Astrocyte of the cerebellum (primary cell): ENCODE measurements at regions not wholly inside any gene's neighbourhood (a gene's known extent, or its start where the extent isn't known, plus 50 kb on each side); places are given as distances from the start of the nearest gene placed in this dataset.

Source experiments
- DNase-seq: peaks from one replicate; pipeline ENCODE4 v3.0.0-alpha.2; 2011; ENCODE audit warnings: low read depth
- H3K4me3 ChIP-seq: 2 replicates; pipeline ENCODE4 v1.5.1; 2011; ENCODE audit warnings: mild to moderate bottlenecking, low read depth, low read length, moderate library complexity
- CTCF ChIP-seq: IDR thresholded peaks from 2 replicates; pipeline ENCODE4 v1.5.1; 2012; ENCODE audit warnings: low read length, low read depth, moderate library complexity, mild to moderate bottlenecking; ENCODE audit errors: missing control alignments
- in situ Hi-C: cut with HindIII; loops from 2 replicates; pipeline ENCODE4 v1.10.0; 2017; ENCODE audit warnings: low sequenced_read_pairs

- no peak overlapping the region for H3K4me3 ChIP-seq
- in situ Hi-C loops, result no loop called here
- no peak for TF ChIP-seq CTCF
- DNase-seq, result no peak
Measured at GRCh38 chr5:73256862-73257261, 83.9 kb downstream of the TMEM174 start.

- in situ Hi-C loops, result no loop called here
- no peak for DNase-seq
Measured at GRCh38 chr5:73256462-73256861, 83.5 kb downstream of the TMEM174 start.

DNA sequence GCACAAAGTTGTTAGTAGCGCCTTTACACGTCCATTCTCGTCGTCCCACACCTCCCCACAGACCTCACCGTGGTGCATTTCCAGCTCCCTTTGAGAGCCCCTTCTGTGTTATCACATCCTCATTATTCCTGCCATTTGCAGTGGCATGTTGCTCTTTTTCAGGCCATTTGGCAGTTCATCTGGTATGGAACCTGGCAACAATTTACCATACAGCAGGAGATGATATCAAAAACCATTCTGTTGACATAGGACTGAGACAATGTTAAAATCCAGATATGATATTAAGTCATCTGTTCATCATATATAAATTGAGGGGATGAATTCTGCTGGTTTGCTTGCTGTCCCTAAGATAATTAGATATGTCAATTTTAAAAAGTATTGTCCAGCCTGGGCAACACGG, 83.0 kb downstream of the TMEM174 start:
- DNase-seq, result no peak
- in situ Hi-C loops, result no loop called here
- TF ChIP-seq CTCF, result no peak
- no peak overlapping the region for H3K4me3 ChIP-seq

More at GRCh38 chr5:73256462-73256861, 83.5 kb downstream of the TMEM174 start:
- H3K4me3 ChIP-seq, result no peak overlapping the region
- no peak for TF ChIP-seq CTCF

DNA sequence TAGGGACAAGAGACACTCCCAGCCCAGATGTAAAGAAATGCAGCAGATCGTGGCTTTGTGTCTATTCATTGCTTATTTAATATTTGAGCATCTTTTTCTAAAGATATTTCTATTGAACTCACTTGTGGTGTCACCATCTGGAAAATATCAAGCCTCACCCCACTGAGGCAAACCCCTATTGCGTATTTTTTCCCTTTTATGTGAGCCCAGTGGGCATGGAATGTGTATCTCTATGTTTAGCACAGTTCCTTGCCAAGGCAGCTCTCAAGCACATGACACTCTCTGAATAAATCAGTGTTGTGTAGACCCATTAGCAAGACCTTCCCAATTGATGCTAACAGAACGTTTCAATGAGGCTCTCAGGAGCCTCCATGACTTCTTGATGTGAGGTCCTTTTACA, 81.6 kb downstream of the TMEM174 start:
- H3K4me3 ChIP-seq, result no peak overlapping the region
- no peak for DNase-seq
- in situ Hi-C loops, result no loop called here
- no peak for TF ChIP-seq CTCF

GRCh38 chr5:73253047-73253660, 80.2 kb downstream of the TMEM174 start:
- no peak for DNase-seq
- no peak for TF ChIP-seq CTCF
- in situ Hi-C loops, result no loop called here
- H3K4me3 ChIP-seq, result no peak overlapping the region

- no peak overlapping the region for H3K4me3 ChIP-seq
- no peak for TF ChIP-seq CTCF
- in situ Hi-C loops, result no loop called here
- no peak for DNase-seq
Measured at GRCh38 chr5:73250645-73251044, 77.7 kb downstream of the TMEM174 start.
